Endodermal cell (in vitro differentiated cells): ENCODE measurements at regions not wholly inside any gene's neighbourhood (a gene's known extent, or its start where the extent isn't known, plus 50 kb on each side); places are given as distances from the start of the nearest gene placed in this dataset.

Source experiments
- DNase-seq: peaks from one replicate; pipeline ENCODE4 v3.0.0-alpha.2; 2017
- H3K27ac ChIP-seq: 2 replicates; pipeline ENCODE4 v1.5.1; 2013; ENCODE audit warnings: mild to moderate bottlenecking, low read depth, low read length, moderate library complexity
- H3K27me3 ChIP-seq: 2 replicates; pipeline ENCODE4 v1.6.1; 2013; ENCODE audit warnings: mild to moderate bottlenecking, low read length, moderate library complexity; ENCODE audit not compliant: insufficient read depth, control insufficient read depth, poor library complexity, severe bottlenecking
- H3K36me3 ChIP-seq: 2 replicates; pipeline ENCODE4 v1.7.0; 2013; ENCODE audit warnings: mild to moderate bottlenecking, low read length, moderate library complexity; ENCODE audit not compliant: control insufficient read depth, insufficient read depth
- H3K4me1 ChIP-seq: one replicate; pipeline ENCODE4 v1.7.0; 2013; ENCODE audit warnings: low read length; ENCODE audit not compliant: control insufficient read depth, insufficient read depth
- H3K4me3 ChIP-seq: 2 replicates; pipeline ENCODE4 v1.5.1; 2013; ENCODE audit warnings: mild to moderate bottlenecking, low read length, moderate library complexity
- H3K9ac ChIP-seq: 2 replicates; pipeline ENCODE4 v1.6.1; 2013; ENCODE audit warnings: mild to moderate bottlenecking, low read length, moderate library complexity; ENCODE audit not compliant: poor library complexity, severe bottlenecking; ENCODE audit errors: extremely low read depth
- H3K9me3 ChIP-seq: 2 replicates; pipeline ENCODE4 v1.6.1; 2013; ENCODE audit warnings: mild to moderate bottlenecking, low read length, moderate library complexity; ENCODE audit not compliant: control insufficient read depth
- H3K27ac Mint-ChIP-seq: 2 replicates; pipeline ENCODE4 v1.8.0; 2020; ENCODE audit warnings: mixed read lengths
- H3K27me3 Mint-ChIP-seq: 2 replicates; pipeline ENCODE4 v1.8.0; 2021; ENCODE audit warnings: mild to moderate bottlenecking, mixed read lengths; ENCODE audit not compliant: insufficient read depth
- H3K36me3 Mint-ChIP-seq: 2 replicates; pipeline ENCODE4 v1.8.0; 2020; ENCODE audit warnings: low read depth, mixed read lengths
- H3K4me1 Mint-ChIP-seq: 2 replicates; pipeline ENCODE4 v1.8.0; 2020; ENCODE audit warnings: mixed read lengths
- H3K4me3 Mint-ChIP-seq: 2 replicates; pipeline ENCODE4 v1.8.0; 2020; ENCODE audit warnings: mild to moderate bottlenecking, moderate library complexity, mixed read lengths
- H3K9me3 Mint-ChIP-seq: 2 replicates; pipeline ENCODE4 v1.8.0; 2020; ENCODE audit warnings: mild to moderate bottlenecking, mixed read lengths
- WGBS, 2 experiments: methylation state at CpG; one replicate each; pipeline versions ENCODE4 v1.1.5 to v1.1.7; 2013; ENCODE audit warnings: missing lambda C conversion rate in 2 of 2, mixed read lengths in 1 of 2; ENCODE audit not compliant: insufficient coverage in 1 of 2, insufficient read length in 1 of 2; 5-methylcytosine and 5-hydroxymethylcytosine counted together
- TF ChIP-seq, protein P1 (sequence below): fragments of 200-600 bp; sonication (generic); conservative IDR thresholded peaks from 2 replicates; pipeline ENCODE4 v1.5.0; 2021; ENCODE audit warnings: antibody characterized with exemption, mild to moderate bottlenecking

DNA sequence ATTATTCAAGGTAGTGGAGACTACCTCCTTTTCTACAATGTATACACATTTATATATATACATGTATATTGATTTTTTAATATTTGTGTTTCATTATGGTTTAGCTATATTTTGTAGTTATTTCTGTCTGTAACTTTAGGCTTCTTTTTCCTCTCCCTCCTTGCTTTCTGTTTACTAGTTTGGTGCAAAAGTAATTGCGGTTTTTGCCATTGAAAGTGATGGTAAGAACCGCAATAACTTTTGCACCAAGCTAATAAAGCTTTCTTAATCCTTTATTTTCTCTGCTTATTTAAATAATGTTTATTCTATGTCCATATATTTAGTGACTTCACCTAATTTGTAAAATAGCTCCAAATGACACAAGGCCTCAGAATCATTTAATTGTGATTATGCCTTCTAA is 195.3 kb upstream of the PLSCR5 start:
- H3K4me3 Mint-ChIP-seq = no peak overlapping the region
- no peak for DNase-seq
- H3K27ac ChIP-seq = no peak overlapping the region
- H3K4me1 Mint-ChIP-seq = peaks cover 34% of the 10 kb centered on the region
- TF ChIP-seq, protein P1, sequence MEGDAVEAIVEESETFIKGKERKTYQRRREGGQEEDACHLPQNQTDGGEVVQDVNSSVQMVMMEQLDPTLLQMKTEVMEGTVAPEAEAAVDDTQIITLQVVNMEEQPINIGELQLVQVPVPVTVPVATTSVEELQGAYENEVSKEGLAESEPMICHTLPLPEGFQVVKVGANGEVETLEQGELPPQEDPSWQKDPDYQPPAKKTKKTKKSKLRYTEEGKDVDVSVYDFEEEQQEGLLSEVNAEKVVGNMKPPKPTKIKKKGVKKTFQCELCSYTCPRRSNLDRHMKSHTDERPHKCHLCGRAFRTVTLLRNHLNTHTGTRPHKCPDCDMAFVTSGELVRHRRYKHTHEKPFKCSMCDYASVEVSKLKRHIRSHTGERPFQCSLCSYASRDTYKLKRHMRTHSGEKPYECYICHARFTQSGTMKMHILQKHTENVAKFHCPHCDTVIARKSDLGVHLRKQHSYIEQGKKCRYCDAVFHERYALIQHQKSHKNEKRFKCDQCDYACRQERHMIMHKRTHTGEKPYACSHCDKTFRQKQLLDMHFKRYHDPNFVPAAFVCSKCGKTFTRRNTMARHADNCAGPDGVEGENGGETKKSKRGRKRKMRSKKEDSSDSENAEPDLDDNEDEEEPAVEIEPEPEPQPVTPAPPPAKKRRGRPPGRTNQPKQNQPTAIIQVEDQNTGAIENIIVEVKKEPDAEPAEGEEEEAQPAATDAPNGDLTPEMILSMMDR = no peak
- 89% methylated on average over 2 of the region's 2 CpGs; no CpG with 5 or more reads in 1 of the 2 experiments for WGBS, 2 experiments
- no peaks in the 10 kb centered on the region for H3K36me3 Mint-ChIP-seq
- H3K4me1 ChIP-seq = peaks cover 5% of the 10 kb centered on the region
- no peaks in the 10 kb centered on the region for H3K9me3 Mint-ChIP-seq
- H3K27ac Mint-ChIP-seq = no peak overlapping the region
- H3K9ac ChIP-seq = no peak overlapping the region
- no peaks in the 10 kb centered on the region for H3K36me3 ChIP-seq
- H3K27me3 ChIP-seq = no peaks in the 10 kb centered on the region
- no peak overlapping the region for H3K4me3 ChIP-seq
- no peaks in the 10 kb centered on the region for H3K9me3 ChIP-seq
- H3K27me3 Mint-ChIP-seq = no peaks in the 10 kb centered on the region

DNA sequence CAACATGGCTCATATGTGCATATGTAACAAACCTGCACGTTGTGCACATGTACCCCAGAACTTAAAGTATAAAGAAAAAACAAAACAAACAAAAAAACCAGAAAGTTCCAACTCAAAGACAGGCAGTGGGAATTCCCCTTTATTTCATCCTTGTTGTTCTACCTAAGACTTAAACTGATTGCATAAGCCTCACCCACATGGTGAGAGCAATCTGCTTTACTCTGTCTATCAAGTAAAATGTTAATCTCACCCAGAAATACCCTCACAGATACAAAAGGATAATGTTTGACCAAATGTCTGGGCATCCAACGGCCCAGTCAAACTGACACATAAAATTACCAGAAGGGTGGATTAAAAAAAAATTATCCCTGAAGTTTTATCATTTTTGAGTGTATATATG is 190.9 kb upstream of the PLSCR5 start:
- Histone ChIP-seq H3K4me1 (peaks cover 3% of the 10 kb centered on the region), H3K27ac (no peak overlapping the region), H3K27me3 (no peaks in the 10 kb centered on the region), H3K9me3 (peaks cover 4% of the 10 kb centered on the region), H3K9ac (no peak overlapping the region), H3K36me3 (no peaks in the 10 kb centered on the region), H3K4me3 (no peak overlapping the region)
- Mint-ChIP-seq H3K4me3 (no peak overlapping the region), H3K27ac (no peak overlapping the region), H3K36me3 (peaks cover 4% of the 10 kb centered on the region), H3K9me3 (peaks cover 11% of the 10 kb centered on the region), H3K27me3 (no peaks in the 10 kb centered on the region), H3K4me1 (peaks cover 10% of the 10 kb centered on the region)
- no peak for DNase-seq
- TF ChIP-seq, protein P1 = no peak
- 66% methylated on average over 2 of the region's 2 CpGs; no CpG with 5 or more reads in 1 of the 2 experiments for WGBS, 2 experiments

DNA sequence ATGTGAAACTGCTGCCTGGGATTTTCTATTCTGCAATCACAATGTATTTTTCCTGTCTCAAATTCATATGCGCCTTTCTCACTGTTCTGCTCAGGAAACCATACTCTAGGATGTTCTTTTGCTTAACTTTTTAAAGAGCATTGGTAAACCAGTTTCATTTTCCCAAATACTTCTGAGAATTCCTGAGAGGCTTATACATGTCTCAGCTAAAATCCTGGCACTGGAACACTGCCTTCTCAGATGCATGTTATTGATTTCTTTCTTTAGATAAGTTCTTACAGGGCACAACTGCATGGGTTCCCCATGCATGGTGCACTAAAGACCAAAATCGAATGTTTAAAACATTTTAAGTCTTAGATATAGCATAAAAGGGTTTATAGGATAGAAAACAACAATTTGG is 178.3 kb upstream of the PLSCR5 start:
- no peaks in the 10 kb centered on the region for H3K36me3 Mint-ChIP-seq
- Histone ChIP-seq H3K4me1 (peaks cover 11% of the 10 kb centered on the region), H3K9ac (no peak overlapping the region), H3K27ac (no peak overlapping the region), H3K36me3 (no peaks in the 10 kb centered on the region), H3K27me3 (no peaks in the 10 kb centered on the region), H3K4me3 (no peak overlapping the region), H3K9me3 (no peaks in the 10 kb centered on the region)
- TF ChIP-seq, protein P1 = no peak
- 87 to 94% methylated on average over 1 to 2 of the region's 2 CpGs for WGBS, 2 experiments
- no peaks in the 10 kb centered on the region for H3K27me3 Mint-ChIP-seq
- peaks cover 43% of the 10 kb centered on the region for H3K4me1 Mint-ChIP-seq
- H3K9me3 Mint-ChIP-seq = no peaks in the 10 kb centered on the region
- H3K4me3 Mint-ChIP-seq = no peak overlapping the region
- no peak for DNase-seq
- H3K27ac Mint-ChIP-seq = no peak overlapping the region
